ENCODE measurements at regions not wholly inside any gene's neighbourhood (a gene's known extent, or its start where the extent isn't known, plus 50 kb on each side); places are given as distances from the start of the nearest gene placed in this dataset.
"Not testable (repeated sequence)": the region's sequence is repeated elsewhere in the genome, so short reads cannot be mapped to it uniquely, and the experiment has no call there.

GRCh38 chr4:137961051-137961438 is 281.1 kb downstream of the SLC7A11 start:
- Histone ChIP-seq H3K4me1 (ENCODE audit: control insufficient read depth in 5 of 5, insufficient read depth in 5 of 5, low read length in 5 of 5) (peaks cover 0 to 8% (median 0%) of the 10 kb centered on the region in 5 donors), H3K4me3 (ENCODE audit: low read depth in 1 of 5, low read length in 5 of 5) (no peak overlapping the region), H3K36me3 (ENCODE audit: control insufficient read depth in 5 of 5, insufficient read depth in 5 of 5, low read length in 5 of 5) (no peaks in the 10 kb centered on the region), H3K27ac (ENCODE audit: low read depth, low read length) (no peak overlapping the region), H3K27me3 (ENCODE audit: control insufficient read depth in 5 of 5, insufficient read depth in 4 of 5, low read length in 5 of 5) (no peaks in the 10 kb centered on the region), H3K9ac (ENCODE audit: low read length in 5 of 5) (no peak overlapping the region), H3K9me3 (ENCODE audit: control insufficient read depth in 5 of 5, low read length in 5 of 5) (no peaks in the 10 kb centered on the region)

- H3K27me3 ChIP-seq (ENCODE audit: control insufficient read depth in 5 of 5, insufficient read depth in 4 of 5, low read length in 5 of 5): no peaks in the 10 kb centered on the region
- H3K4me3 ChIP-seq (ENCODE audit: low read depth in 1 of 5, low read length in 5 of 5): no peak overlapping the region
- no peak overlapping the region for H3K27ac ChIP-seq (ENCODE audit: low read depth, low read length)
- H3K4me1 ChIP-seq (ENCODE audit: control insufficient read depth in 5 of 5, insufficient read depth in 5 of 5, low read length in 5 of 5): peaks cover 0 to 8% (median 0%) of the 10 kb centered on the region in 5 donors
- no peak overlapping the region for H3K9ac ChIP-seq (ENCODE audit: low read length in 5 of 5)
- H3K36me3 ChIP-seq (ENCODE audit: control insufficient read depth in 5 of 5, insufficient read depth in 5 of 5, low read length in 5 of 5): no peaks in the 10 kb centered on the region
- no peaks in the 10 kb centered on the region for H3K9me3 ChIP-seq (ENCODE audit: control insufficient read depth in 5 of 5, low read length in 5 of 5)
Observed at GRCh38 chr4:137960371-137961050, 281.6 kb downstream of the SLC7A11 start.

GRCh38 chr4:137957806-137958205 is 284.3 kb downstream of the SLC7A11 start:
- H3K9me3 ChIP-seq (ENCODE audit: control insufficient read depth in 5 of 5, low read length in 5 of 5): no peaks in the 10 kb centered on the region
- H3K27me3 ChIP-seq (ENCODE audit: control insufficient read depth in 5 of 5, insufficient read depth in 4 of 5, low read length in 5 of 5): no peaks in the 10 kb centered on the region
- H3K4me1 ChIP-seq (ENCODE audit: control insufficient read depth in 5 of 5, insufficient read depth in 5 of 5, low read length in 5 of 5): peaks cover 0 to 8% (median 0%) of the 10 kb centered on the region in 5 donors
- H3K4me3 ChIP-seq (ENCODE audit: low read depth in 1 of 5, low read length in 5 of 5): no peak overlapping the region
- no peaks in the 10 kb centered on the region for H3K36me3 ChIP-seq (ENCODE audit: control insufficient read depth in 5 of 5, insufficient read depth in 5 of 5, low read length in 5 of 5)
- H3K9ac ChIP-seq (ENCODE audit: low read length in 5 of 5): no peak overlapping the region
- H3K27ac ChIP-seq (ENCODE audit: low read depth, low read length): no peak overlapping the region

- Histone ChIP-seq H3K4me1 (ENCODE audit: control insufficient read depth in 5 of 5, insufficient read depth in 5 of 5, low read length in 5 of 5) (peaks cover 0 to 7% (median 0%) of the 10 kb centered on the region in 5 donors), H3K9ac (ENCODE audit: low read length in 5 of 5) (no peak overlapping the region), H3K27ac (ENCODE audit: low read depth, low read length) (no peak overlapping the region), H3K36me3 (ENCODE audit: control insufficient read depth in 5 of 5, insufficient read depth in 5 of 5, low read length in 5 of 5) (no peaks in the 10 kb centered on the region), H3K4me3 (ENCODE audit: low read depth in 1 of 5, low read length in 5 of 5) (no peak overlapping the region), H3K27me3 (ENCODE audit: control insufficient read depth in 5 of 5, insufficient read depth in 4 of 5, low read length in 5 of 5) (no peaks in the 10 kb centered on the region), H3K9me3 (ENCODE audit: control insufficient read depth in 5 of 5, low read length in 5 of 5) (no peaks in the 10 kb centered on the region)
Observed at GRCh38 chr4:137956256-137956655, 285.9 kb downstream of the SLC7A11 start.

- Histone ChIP-seq H3K9ac (ENCODE audit: low read length in 5 of 5) (no peak overlapping the region), H3K4me1 (ENCODE audit: control insufficient read depth in 5 of 5, insufficient read depth in 5 of 5, low read length in 5 of 5) (peaks cover 0 to 2% (median 0%) of the 10 kb centered on the region in 5 donors), H3K27ac (ENCODE audit: low read depth, low read length) (no peak overlapping the region)
Observed at GRCh38 chr4:137955595-137955994, 286.6 kb downstream of the SLC7A11 start.

GRCh38 chr4:137952116-137952515 is 290.0 kb downstream of the SLC7A11 start:
- H3K27me3 ChIP-seq (ENCODE audit: control insufficient read depth in 5 of 5, insufficient read depth in 4 of 5, low read length in 5 of 5): no peaks in the 10 kb centered on the region
- no peak overlapping the region for H3K27ac ChIP-seq (ENCODE audit: low read depth, low read length)
- H3K4me1 ChIP-seq (ENCODE audit: control insufficient read depth in 5 of 5, insufficient read depth in 5 of 5, low read length in 5 of 5): no peaks in the 10 kb centered on the region
- no peaks in the 10 kb centered on the region for H3K9me3 ChIP-seq (ENCODE audit: control insufficient read depth in 5 of 5, low read length in 5 of 5)
- no peaks in the 10 kb centered on the region for H3K36me3 ChIP-seq (ENCODE audit: control insufficient read depth in 5 of 5, insufficient read depth in 5 of 5, low read length in 5 of 5)
- H3K9ac ChIP-seq (ENCODE audit: low read length in 5 of 5): no peak overlapping the region
- H3K4me3 ChIP-seq (ENCODE audit: low read depth in 1 of 5, low read length in 5 of 5): no peak overlapping the region

More at GRCh38 chr4:137955595-137955994, 286.6 kb downstream of the SLC7A11 start:
- H3K4me3 ChIP-seq (ENCODE audit: low read depth in 1 of 5, low read length in 5 of 5): no peak overlapping the region
- H3K36me3 ChIP-seq (ENCODE audit: control insufficient read depth in 5 of 5, insufficient read depth in 5 of 5, low read length in 5 of 5): no peaks in the 10 kb centered on the region
- no peaks in the 10 kb centered on the region for H3K27me3 ChIP-seq (ENCODE audit: control insufficient read depth in 5 of 5, insufficient read depth in 4 of 5, low read length in 5 of 5)
- H3K9me3 ChIP-seq (ENCODE audit: control insufficient read depth in 5 of 5, low read length in 5 of 5): no peaks in the 10 kb centered on the region

- Histone ChIP-seq H3K4me3 (ENCODE audit: low read depth in 1 of 5, low read length in 5 of 5) (no peak overlapping the region), H3K9me3 (ENCODE audit: control insufficient read depth in 5 of 5, low read length in 5 of 5) (no peaks in the 10 kb centered on the region), H3K36me3 (ENCODE audit: control insufficient read depth in 5 of 5, insufficient read depth in 5 of 5, low read length in 5 of 5) (no peaks in the 10 kb centered on the region), H3K9ac (ENCODE audit: low read length in 5 of 5) (no peak overlapping the region), H3K4me1 (ENCODE audit: control insufficient read depth in 5 of 5, insufficient read depth in 5 of 5, low read length in 5 of 5) (no peaks in the 10 kb centered on the region), H3K27me3 (ENCODE audit: control insufficient read depth in 5 of 5, insufficient read depth in 4 of 5, low read length in 5 of 5) (no peaks in the 10 kb centered on the region), H3K27ac (ENCODE audit: low read depth, low read length) (no peak overlapping the region)
Observed at GRCh38 chr4:137950286-137950685, 291.9 kb downstream of the SLC7A11 start.

GRCh38 chr4:137949746-137950145 is 292.4 kb downstream of the SLC7A11 start:
- Histone ChIP-seq H3K4me1 (ENCODE audit: control insufficient read depth in 5 of 5, insufficient read depth in 5 of 5, low read length in 5 of 5) (no peaks in the 10 kb centered on the region), H3K27ac (ENCODE audit: low read depth, low read length) (no peak overlapping the region), H3K36me3 (ENCODE audit: control insufficient read depth in 5 of 5, insufficient read depth in 5 of 5, low read length in 5 of 5) (no peaks in the 10 kb centered on the region), H3K27me3 (ENCODE audit: control insufficient read depth in 5 of 5, insufficient read depth in 4 of 5, low read length in 5 of 5) (no peaks in the 10 kb centered on the region), H3K9me3 (ENCODE audit: control insufficient read depth in 5 of 5, low read length in 5 of 5) (no peaks in the 10 kb centered on the region), H3K9ac (ENCODE audit: low read length in 5 of 5) (no peak overlapping the region), H3K4me3 (ENCODE audit: low read depth in 1 of 5, low read length in 5 of 5) (no peak overlapping the region)

GRCh38 chr4:137946453-137947174 is 295.5 kb downstream of the SLC7A11 start:
- Histone ChIP-seq H3K4me3 (ENCODE audit: low read depth in 1 of 5, low read length in 5 of 5) (no peak overlapping the region), H3K9ac (ENCODE audit: low read length in 5 of 5) (no peak overlapping the region), H3K27ac (ENCODE audit: low read depth, low read length) (no peak overlapping the region), H3K9me3 (ENCODE audit: control insufficient read depth in 5 of 5, low read length in 5 of 5) (no peaks in the 10 kb centered on the region), H3K36me3 (ENCODE audit: control insufficient read depth in 5 of 5, insufficient read depth in 5 of 5, low read length in 5 of 5) (no peaks in the 10 kb centered on the region), H3K4me1 (ENCODE audit: control insufficient read depth in 5 of 5, insufficient read depth in 5 of 5, low read length in 5 of 5) (no peaks in the 10 kb centered on the region), H3K27me3 (ENCODE audit: control insufficient read depth in 5 of 5, insufficient read depth in 4 of 5, low read length in 5 of 5) (no peaks in the 10 kb centered on the region)

- H3K9ac ChIP-seq (ENCODE audit: low read length in 5 of 5); H3K4me3 ChIP-seq (ENCODE audit: low read depth in 1 of 5, low read length in 5 of 5); H3K27ac ChIP-seq (ENCODE audit: low read depth, low read length): not testable (repeated sequence)
Observed at GRCh38 chr4:137942815-137943214, 299.3 kb downstream of the SLC7A11 start.

More at GRCh38 chr4:137942815-137943214, 299.3 kb downstream of the SLC7A11 start:
- not testable (repeated sequence) for H3K27me3 ChIP-seq (ENCODE audit: control insufficient read depth in 5 of 5, insufficient read depth in 4 of 5, low read length in 5 of 5); H3K36me3 ChIP-seq (ENCODE audit: control insufficient read depth in 5 of 5, insufficient read depth in 5 of 5, low read length in 5 of 5); H3K4me1 ChIP-seq (ENCODE audit: control insufficient read depth in 5 of 5, insufficient read depth in 5 of 5, low read length in 5 of 5)
- H3K9me3 ChIP-seq (ENCODE audit: control insufficient read depth in 5 of 5, low read length in 5 of 5): peaks cover 0 to 18% (median 3%) of the 10 kb centered on the region in 5 donors
